ENCODE measurements at regions not wholly inside any gene's neighbourhood (a gene's known extent, or its start where the extent isn't known, plus 50 kb on each side); places are given as distances from the start of the nearest gene placed in this dataset.

DNA sequence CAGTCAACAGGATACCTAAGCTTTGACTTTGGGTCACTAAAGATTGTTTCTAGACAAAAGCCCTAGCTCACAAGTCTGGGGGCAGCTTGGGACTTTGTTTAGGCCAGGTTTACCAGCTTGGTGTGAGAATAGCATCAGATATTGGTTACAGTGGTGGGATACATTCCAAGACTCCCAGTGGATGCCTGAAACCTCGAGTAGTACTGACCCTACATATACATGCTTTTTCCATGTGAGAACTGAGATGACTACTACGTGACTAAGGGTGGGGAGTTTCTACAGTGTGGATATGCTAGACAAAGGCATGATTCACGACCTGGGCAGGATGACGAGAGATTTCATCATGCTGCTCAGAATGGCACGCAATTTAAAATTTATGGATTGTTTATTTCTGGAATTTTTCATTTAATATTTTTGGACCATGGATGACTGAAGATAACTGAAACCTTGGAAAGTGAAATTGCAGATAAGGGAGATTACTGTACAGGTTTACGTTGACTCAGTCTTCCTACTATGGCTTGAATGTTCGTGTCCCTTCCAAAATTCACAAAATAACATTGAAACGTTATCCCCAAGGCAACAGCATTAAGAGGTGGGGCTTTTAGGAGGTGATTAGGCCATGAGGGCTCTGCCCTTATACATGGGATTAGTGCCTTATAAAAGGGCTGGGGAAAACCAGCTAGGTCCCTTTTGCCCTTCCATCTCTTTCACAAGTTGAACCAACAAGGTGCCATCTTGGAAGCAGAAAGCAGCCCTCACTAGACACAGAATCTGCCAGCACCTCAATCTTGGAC lies 50.2 kb upstream of the CTAGE1 start:
- H3K27ac Mint-ChIP-seq, result no peak overlapping the region
- ATAC-seq, result no peak
- no peaks in the 10 kb centered on the region for H3K27me3 Mint-ChIP-seq
- no peaks in the 10 kb centered on the region for H3K36me3 Mint-ChIP-seq
- H3K4me3 Mint-ChIP-seq, result no peak overlapping the region
- H3K9me3 Mint-ChIP-seq, result peaks cover 6% of the 10 kb centered on the region
- no peaks in the 10 kb centered on the region for H3K4me1 Mint-ChIP-seq

DNA sequence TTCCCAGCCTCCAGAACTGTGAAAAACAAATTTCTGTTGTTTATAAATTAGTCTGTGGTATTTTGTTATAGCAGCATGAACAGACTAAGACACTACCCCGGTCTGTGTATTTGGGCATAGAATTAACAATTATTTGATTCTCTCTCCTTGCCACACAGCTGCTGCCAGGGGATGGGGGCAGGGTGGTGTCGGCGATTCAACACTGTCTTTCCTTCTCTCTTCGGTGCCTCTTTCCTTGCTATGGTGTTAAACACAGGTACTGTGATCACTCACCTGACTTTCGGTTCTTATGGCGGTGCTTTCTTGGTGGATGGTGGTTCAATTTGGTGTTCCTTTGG lies 50.8 kb upstream of the CTAGE1 start:
- Mint-ChIP-seq H3K27me3 (no peaks in the 10 kb centered on the region), H3K9me3 (peaks cover 6% of the 10 kb centered on the region), H3K4me3 (no peak overlapping the region), H3K4me1 (no peaks in the 10 kb centered on the region), H3K36me3 (no peaks in the 10 kb centered on the region), H3K27ac (no peak overlapping the region)
- no peak for ATAC-seq

DNA sequence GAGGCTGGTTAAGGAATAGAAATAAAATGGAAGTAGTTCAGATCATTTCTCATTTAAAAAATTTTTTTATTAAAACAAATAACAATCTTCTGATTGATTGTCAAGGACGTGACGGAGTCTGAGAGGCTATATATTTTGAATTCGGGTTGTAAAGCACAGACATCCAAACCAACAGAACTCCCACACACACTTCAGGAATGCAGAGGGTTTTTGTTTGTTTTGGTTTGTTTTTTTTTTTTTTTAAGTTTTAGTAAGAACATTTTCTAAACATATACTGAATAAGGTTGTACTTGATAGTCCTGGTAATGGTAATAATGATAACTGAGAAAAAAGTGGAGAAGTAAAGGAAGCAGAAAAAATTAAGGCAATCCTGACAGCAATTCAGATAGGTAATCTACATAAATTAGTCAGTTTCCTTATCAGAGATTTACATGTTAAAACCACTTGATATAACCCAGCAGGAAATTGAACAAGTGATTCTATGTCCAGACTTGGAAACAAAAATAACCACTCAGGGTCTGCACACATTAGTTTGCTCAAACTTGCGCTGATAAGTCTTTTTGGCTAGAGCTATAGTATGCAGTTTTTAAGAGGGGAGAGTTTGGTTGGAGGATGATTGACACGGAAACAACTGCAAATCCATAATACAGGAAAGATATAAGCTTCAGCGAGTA lies 51.5 kb upstream of the CTAGE1 start:
- Mint-ChIP-seq H3K27me3 (no peaks in the 10 kb centered on the region), H3K27ac (no peak overlapping the region), H3K9me3 (peaks cover 6% of the 10 kb centered on the region), H3K36me3 (no peaks in the 10 kb centered on the region), H3K4me1 (no peaks in the 10 kb centered on the region), H3K4me3 (no peak overlapping the region)
- no peak for ATAC-seq

DNA sequence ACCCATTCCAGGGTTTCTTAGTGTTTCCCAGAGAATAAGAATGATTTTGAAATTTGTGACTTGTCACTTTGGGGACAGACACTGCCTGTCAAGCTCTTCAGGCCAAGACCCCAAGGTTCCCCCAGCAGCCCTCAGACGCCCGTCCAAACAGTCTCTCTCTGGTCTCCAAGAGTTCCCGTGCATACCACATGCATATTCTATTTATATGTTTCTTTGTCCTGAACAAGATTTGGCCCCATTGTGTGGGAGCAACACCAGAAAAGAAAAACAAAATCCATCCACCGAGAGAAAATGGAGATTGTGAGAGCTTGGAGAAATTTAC lies 52.2 kb upstream of the CTAGE1 start:
- H3K4me1 Mint-ChIP-seq, result no peaks in the 10 kb centered on the region
- H3K27ac Mint-ChIP-seq, result no peak overlapping the region
- no peaks in the 10 kb centered on the region for H3K36me3 Mint-ChIP-seq
- no peak for ATAC-seq
- peaks cover under 1% of the 10 kb centered on the region for H3K27me3 Mint-ChIP-seq
- no peak overlapping the region for H3K4me3 Mint-ChIP-seq
- H3K9me3 Mint-ChIP-seq, result peaks cover 6% of the 10 kb centered on the region

DNA sequence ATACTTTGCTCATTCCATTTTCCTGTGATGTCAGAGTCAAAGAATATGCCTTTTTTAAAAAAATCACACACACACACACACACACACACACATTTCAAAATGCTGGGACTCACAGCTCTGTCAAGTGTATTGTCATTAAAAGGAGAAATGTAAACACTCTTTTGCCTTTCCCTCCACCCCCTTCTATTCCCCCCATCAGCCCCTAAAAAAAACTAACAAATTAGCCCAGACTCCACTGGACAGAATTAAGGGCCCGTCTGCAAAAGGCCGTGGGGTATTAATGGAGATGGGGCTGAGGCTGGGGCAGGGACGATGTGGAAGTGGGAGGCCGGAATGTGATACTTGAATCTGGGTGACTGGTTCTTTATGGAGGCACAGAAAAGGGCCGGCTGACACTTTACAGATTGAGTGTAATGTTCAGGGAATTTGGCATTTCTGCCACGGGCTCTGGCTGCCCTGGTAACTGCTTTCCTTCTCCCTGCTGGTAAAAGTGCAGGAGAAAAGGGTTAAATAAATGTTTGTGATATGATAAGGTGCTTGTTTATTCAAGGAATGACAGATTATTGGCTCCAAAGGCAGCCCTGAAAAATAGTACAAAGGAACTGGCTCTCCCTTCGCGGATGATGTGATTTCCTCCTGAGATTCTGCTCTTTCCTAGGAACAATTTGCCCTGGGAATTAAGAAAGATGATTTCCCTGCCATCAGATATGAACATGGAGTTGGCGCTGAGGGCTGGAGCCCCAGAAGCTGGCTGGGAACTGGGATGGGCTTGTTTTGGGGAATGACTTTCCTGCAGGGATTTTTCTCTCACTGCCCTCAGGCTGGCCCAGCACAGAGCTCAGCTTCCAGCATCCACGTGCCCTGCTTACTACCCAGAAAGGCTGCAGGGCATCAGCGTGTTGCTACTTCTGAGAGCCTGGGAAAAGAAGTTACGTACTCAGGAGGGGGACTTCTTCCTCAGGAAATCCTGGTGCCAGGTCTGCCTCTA lies 52.8 kb upstream of the CTAGE1 start:
- H3K4me3 Mint-ChIP-seq, result no peak overlapping the region
- H3K27me3 Mint-ChIP-seq, result peaks cover 7% of the 10 kb centered on the region
- H3K4me1 Mint-ChIP-seq, result no peaks in the 10 kb centered on the region
- no peak for ATAC-seq
- peaks cover 6% of the 10 kb centered on the region for H3K9me3 Mint-ChIP-seq
- H3K36me3 Mint-ChIP-seq, result no peaks in the 10 kb centered on the region
- no peak overlapping the region for H3K27ac Mint-ChIP-seq

DNA sequence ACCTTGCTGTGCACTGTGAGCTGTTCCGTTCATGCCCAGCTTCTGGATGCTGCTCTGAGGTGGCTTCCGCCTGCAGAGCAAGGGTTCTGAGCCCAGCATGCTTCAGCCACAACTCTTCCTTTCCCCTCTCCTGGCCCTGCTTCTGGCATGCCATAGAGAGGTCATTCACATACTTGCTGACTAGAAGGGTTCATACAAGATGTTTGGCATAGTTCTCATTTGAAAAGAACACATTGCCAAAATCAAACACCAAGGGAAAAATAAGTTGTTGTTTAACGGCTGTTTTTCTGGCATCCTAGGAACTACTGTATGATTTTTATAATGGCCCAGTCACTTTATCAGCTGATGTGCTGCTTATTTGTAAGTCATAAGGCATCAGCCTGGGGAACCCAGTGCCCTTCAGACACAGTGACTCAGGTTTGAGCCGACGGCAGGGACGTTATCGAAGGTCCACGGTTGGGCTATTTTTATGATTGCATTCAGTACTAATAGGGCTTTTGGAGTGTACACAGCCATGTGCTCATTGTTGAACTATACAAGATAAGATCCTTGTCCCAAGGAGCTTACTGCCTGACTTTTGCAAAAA lies 53.9 kb upstream of the CTAGE1 start:
- Mint-ChIP-seq H3K9me3 (peaks cover 3% of the 10 kb centered on the region), H3K27me3 (peaks cover 7% of the 10 kb centered on the region), H3K36me3 (no peaks in the 10 kb centered on the region), H3K4me1 (no peaks in the 10 kb centered on the region), H3K4me3 (no peak overlapping the region), H3K27ac (no peak overlapping the region)
- ATAC-seq, result no peak

DNA sequence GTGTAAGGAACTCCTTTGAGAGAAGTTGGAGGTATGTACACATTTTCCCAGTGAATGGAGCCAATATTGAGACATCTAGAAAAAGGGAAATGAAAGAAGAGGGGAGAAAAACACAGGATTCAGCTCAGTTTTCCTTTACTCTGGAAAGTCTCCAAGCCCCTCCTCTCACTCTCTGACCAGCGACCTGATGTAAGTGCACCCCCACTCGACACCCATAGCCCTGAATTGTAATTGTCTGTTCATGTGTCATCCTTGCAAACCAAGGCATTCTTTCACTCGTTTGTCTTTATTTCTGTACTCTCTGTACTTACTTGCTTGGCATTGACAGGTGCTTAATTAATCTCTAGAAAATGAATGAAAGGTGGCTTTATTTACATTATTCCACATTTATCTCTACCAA lies 55.7 kb upstream of the CTAGE1 start:
- H3K36me3 Mint-ChIP-seq, result no peaks in the 10 kb centered on the region
- H3K4me3 Mint-ChIP-seq, result no peak overlapping the region
- ATAC-seq, result no peak
- H3K4me1 Mint-ChIP-seq, result no peaks in the 10 kb centered on the region
- H3K27me3 Mint-ChIP-seq, result peaks cover 7% of the 10 kb centered on the region
- peaks cover 3% of the 10 kb centered on the region for H3K9me3 Mint-ChIP-seq
- H3K27ac Mint-ChIP-seq, result no peak overlapping the region

DNA sequence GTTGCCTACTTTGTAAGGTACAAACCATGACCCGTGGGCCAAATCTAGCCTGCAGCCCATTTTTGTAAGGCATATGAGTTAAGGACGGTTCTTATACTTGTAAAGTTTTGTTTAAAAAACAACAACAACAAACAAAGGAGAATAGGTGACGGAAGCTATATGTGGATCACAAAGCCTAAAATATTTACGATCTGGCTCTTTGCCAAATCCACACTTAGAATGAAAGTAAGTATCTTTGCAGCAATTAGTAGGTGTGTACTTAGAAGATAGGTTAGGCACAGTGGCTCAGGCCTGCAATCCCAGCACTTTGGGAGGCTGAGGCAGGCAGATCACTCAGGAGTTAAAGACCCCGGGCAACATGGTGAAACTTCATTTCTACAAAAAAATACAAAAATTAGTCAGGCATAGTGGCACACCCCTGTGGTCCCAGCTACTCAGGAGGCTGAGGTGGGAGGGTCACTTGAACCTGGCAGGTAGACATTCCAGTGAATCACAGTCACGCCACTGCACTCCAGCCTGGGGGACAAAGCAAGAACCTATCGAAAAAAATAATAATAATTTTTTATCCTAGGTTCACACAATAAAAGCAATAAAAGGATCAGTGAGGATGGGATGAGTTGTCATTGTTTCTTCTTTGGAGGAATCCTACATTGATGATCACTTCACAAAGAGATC lies 57.8 kb upstream of the CTAGE1 start:
- Mint-ChIP-seq H3K4me1 (no peaks in the 10 kb centered on the region), H3K27ac (no peak overlapping the region), H3K4me3 (no peak overlapping the region), H3K9me3 (peaks cover 3% of the 10 kb centered on the region), H3K27me3 (peaks cover 7% of the 10 kb centered on the region), H3K36me3 (no peaks in the 10 kb centered on the region)
- no peak for ATAC-seq

DNA sequence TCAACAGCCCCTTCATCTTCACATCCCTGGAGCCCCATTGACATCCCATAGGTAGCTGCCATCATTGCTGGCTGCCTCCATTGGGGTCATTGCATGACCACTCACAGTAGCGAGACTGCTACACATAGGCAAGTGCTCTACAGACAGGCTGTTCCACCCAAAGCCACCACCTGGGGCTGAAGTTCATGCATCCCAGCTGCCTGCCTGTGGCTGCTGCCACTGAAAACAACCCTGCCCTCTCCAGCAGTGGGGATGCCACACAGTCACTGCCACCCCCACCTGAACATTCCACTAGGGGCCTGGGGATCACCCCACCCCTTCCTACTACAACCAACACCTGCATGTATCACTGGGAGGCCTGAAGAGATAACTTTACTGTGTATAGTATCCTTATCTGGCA lies 59.5 kb upstream of the CTAGE1 start:
- no peak overlapping the region for H3K27ac Mint-ChIP-seq
- H3K4me1 Mint-ChIP-seq, result no peaks in the 10 kb centered on the region
- H3K36me3 Mint-ChIP-seq, result no peaks in the 10 kb centered on the region
- ATAC-seq, result no peak
- peaks cover 7% of the 10 kb centered on the region for H3K27me3 Mint-ChIP-seq
- H3K4me3 Mint-ChIP-seq, result no peak overlapping the region
- peaks cover 5% of the 10 kb centered on the region for H3K9me3 Mint-ChIP-seq

DNA sequence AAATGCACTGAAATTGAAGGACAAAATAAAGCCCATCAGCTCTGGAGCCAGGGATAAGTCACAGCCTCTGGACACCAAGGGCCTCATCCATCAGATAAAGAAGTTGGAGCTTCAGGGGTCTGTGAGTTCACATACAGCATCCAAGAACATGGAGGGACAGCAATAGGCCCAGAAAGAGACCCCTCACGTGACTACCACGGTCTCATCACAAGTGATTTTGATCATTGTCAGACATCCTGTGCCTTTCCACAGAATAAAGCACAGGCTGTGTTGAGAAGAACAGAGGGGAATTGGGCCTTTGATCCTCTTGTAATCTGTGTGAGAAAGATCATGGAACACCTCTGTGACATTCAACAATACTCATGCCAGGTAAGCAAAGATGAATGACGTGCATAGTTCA lies 65.2 kb upstream of the CTAGE1 start:
- H3K36me3 Mint-ChIP-seq, result no peaks in the 10 kb centered on the region
- H3K9me3 Mint-ChIP-seq, result peaks cover 9% of the 10 kb centered on the region
- no peaks in the 10 kb centered on the region for H3K4me1 Mint-ChIP-seq
- ATAC-seq, result no peak
- no peak overlapping the region for H3K27ac Mint-ChIP-seq
- no peak overlapping the region for H3K4me3 Mint-ChIP-seq
- H3K27me3 Mint-ChIP-seq, result no peaks in the 10 kb centered on the region

DNA sequence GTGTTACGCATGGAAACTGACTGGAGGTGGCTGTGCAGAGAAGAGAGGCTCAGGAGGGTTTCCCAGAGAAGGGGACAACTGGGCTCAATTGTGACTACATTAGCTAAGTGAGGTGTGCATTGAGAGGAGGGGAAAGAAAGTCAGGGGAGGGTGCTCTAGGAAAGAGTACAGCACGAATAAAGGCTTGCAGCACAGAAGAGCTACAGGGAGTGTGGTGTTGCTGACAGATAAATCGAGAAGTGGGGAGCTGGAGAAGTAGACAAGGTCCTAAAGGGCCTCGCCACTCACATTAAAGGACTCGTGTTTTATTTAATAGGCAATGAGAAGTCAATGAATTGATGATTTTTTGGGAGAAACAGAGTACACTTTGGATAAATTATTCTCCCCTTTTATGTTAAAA lies 65.7 kb upstream of the CTAGE1 start:
- H3K4me3 Mint-ChIP-seq, result no peak overlapping the region
- H3K4me1 Mint-ChIP-seq, result no peaks in the 10 kb centered on the region
- H3K36me3 Mint-ChIP-seq, result no peaks in the 10 kb centered on the region
- no peaks in the 10 kb centered on the region for H3K27me3 Mint-ChIP-seq
- ATAC-seq, result no peak
- H3K27ac Mint-ChIP-seq, result no peak overlapping the region
- H3K9me3 Mint-ChIP-seq, result peaks cover 9% of the 10 kb centered on the region

DNA sequence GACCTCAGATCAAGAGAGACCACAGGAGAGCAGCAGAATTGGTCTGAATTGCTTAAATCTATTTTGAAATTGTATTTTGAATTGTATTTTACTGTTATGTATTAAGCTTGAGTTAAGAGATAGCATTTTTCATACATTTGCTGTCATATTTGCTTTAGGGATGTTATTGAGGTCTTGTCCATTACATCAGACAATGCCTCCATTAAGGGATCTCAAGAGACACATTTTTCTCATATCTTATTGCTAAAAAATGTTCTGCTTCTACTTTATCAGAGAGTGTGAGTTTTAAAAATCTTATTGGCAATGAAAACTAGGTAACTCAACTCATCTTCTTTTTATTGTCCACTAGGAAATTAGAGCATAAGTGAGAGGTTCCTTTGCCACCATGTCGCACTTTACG lies 66.8 kb upstream of the CTAGE1 start:
- Mint-ChIP-seq H3K36me3 (no peaks in the 10 kb centered on the region), H3K4me3 (no peak overlapping the region), H3K9me3 (peaks cover 5% of the 10 kb centered on the region), H3K27ac (no peak overlapping the region), H3K4me1 (no peaks in the 10 kb centered on the region), H3K27me3 (no peaks in the 10 kb centered on the region)
- ATAC-seq, result no peak

DNA sequence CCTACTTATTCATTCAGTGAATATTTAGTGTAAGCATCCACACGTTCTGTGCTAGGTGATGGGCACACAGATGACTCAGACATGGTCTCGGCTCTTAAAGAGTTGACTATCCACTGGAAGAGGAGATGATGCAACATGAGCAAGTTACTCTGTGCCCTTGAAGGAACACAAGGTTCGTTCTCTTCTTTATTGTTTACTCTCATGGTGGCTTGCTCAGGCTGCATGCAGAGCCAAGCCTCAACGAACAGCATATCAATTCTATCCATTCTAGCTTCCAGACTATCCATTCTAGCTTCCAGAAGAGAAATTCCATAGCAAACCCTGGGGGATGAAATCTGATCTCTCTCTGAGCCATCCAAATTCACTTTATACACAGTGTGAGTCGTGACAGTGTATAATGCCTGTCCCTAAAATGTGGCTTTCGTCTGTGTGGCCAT lies 68.1 kb upstream of the CTAGE1 start:
- peaks cover 5% of the 10 kb centered on the region for H3K9me3 Mint-ChIP-seq
- no peaks in the 10 kb centered on the region for H3K4me1 Mint-ChIP-seq
- H3K27me3 Mint-ChIP-seq, result no peaks in the 10 kb centered on the region
- ATAC-seq, result no peak
- no peaks in the 10 kb centered on the region for H3K36me3 Mint-ChIP-seq
- H3K27ac Mint-ChIP-seq, result no peak overlapping the region
- H3K4me3 Mint-ChIP-seq, result no peak overlapping the region

DNA sequence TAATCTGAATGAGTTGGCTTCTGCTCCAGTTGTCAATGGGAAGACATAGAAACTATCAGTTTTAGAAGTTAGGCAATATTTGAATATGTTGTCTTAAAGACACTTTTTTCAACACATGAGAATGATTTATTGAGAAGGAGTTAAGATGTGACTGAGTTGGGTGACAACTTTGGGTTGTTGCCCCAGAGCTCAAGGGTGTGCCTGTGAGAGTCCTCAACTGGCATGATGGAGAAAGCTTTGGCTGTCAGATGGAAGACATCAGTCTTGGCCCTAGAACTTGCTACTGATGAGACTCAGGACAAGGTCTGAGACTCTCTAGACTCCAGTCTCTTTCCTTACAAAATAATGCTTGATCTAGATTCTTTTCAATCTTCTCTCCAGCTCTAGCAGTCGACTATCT lies 69.0 kb upstream of the CTAGE1 start:
- Mint-ChIP-seq H3K27ac (no peak overlapping the region), H3K36me3 (no peaks in the 10 kb centered on the region), H3K4me3 (no peak overlapping the region), H3K4me1 (no peaks in the 10 kb centered on the region), H3K27me3 (no peaks in the 10 kb centered on the region), H3K9me3 (peaks cover 3% of the 10 kb centered on the region)
- ATAC-seq, result no peak

DNA sequence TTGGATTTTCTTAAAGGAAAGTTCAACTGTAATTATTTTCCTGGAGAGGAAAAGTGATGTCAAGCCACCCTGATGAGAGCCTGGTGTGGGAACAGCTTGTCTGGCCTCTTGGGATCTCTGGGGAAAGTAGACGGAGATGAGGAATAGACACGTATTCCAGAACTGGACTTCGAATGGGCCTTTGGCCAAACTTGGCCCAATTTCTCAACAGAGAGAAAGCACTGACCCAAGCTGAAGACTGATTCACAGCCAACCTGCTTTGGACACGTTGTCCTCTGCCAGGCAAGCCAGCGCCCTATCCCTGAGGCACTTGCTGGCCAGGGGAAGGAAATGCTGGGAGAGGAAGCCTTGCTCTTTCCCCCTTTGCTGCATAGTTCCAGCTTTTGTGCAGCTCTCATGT lies 70.8 kb upstream of the CTAGE1 start:
- H3K4me1 Mint-ChIP-seq, result no peaks in the 10 kb centered on the region
- no peak for ATAC-seq
- no peak overlapping the region for H3K4me3 Mint-ChIP-seq
- no peak overlapping the region for H3K27ac Mint-ChIP-seq
- H3K36me3 Mint-ChIP-seq, result no peaks in the 10 kb centered on the region
- H3K27me3 Mint-ChIP-seq, result no peaks in the 10 kb centered on the region
- no peaks in the 10 kb centered on the region for H3K9me3 Mint-ChIP-seq
